GM12874 (cell line): ENCODE measurements at regions not wholly inside any gene's neighbourhood (a gene's known extent, or its start where the extent isn't known, plus 50 kb on each side); places are given as distances from the start of the nearest gene placed in this dataset.

ENCODE experiments used
- CTCF ChIP-seq: IDR thresholded peaks from 2 replicates; pipeline ENCODE4 v1.5.1; 2011; ENCODE audit warnings: low read depth, mild to moderate bottlenecking, control low read depth, low read length, moderate library complexity; ENCODE audit not compliant: insufficient read depth

- no peak for TF ChIP-seq CTCF
Measured at GRCh38 chr2:116162395-116162794, 1652.1 kb upstream of the DDX18 start.

DNA sequence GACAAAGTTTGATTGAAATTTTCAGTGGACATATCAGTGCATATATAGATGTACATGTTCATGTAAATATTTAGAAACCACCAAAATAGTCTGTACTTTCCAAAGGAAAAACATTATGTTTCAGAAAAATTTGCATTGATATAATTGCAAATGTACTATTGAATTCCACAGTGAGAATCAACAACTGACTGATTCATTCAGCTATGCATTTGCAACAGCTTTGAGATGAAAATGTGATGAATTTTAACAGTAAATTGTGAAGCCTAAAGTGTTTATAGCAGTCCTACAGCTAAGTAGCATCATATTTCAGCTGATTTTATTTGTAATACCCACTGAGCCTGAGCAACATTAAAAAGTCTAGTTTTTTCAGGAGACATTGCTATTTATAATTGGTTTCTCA is 1647.4 kb upstream of the DDX18 start:
- TF ChIP-seq CTCF = no peak

GRCh38 chr2:116180072-116180471 is 1634.4 kb upstream of the DDX18 start:
- no peak for TF ChIP-seq CTCF

DNA sequence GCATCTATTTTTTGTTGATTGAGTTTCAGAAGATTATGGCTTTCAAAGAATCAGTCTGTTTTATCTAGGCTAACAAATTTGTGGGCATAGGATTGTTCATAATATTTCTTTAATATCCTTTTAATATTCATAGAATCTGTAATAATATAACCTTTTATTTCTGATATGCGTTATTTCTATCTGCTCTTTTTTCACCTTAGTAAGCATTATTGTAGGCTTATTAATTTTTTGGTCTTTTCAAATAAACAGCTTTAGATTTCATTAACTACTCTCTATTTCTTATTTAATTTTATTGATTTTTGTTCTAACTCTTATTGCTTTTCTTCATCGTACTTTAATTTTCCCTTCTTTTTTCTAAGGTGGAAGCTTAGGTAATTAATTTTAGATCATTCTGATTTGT is 1614.4 kb upstream of the DDX18 start:
- TF ChIP-seq CTCF = no peak

DNA sequence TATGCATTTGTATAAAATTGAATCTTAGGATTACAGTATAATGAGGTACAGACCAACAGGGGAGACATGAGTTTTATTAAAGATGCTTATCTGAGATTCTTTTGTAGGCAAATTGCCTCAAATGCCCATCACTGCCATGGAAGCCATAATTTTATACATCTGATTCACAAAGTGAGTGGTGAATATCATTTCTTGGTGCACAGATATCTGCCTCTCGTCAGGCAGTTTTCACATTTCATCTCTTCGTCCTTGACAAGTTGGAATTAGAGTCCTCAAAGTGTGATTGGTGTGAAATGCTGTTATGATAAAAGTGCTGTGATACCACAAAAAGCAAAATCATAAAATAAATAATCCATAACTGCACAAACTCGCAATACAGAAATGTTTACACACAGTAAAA is 1602.8 kb upstream of the DDX18 start:
- TF ChIP-seq CTCF = no peak

DNA sequence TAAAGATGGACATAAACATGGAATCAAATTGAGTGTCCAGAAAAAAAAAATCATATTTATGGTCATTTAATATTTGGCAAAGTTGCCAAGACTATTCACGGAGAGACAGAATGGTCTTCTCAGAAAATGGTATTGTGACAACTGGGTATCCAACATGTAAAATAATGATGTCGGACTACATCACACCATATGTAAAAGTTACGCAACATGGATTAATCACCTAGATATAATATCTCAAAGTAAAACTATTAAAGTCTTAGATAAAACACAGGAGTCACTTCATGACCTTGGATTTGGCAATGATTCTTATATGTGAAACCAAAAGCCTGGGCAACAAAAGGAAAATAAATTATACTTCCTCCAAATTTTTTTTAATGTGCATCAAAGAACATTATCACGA is 1591.7 kb upstream of the DDX18 start:
- no peak for TF ChIP-seq CTCF

- TF ChIP-seq CTCF = no peak
Measured at GRCh38 chr2:116223912-116224311, 1590.6 kb upstream of the DDX18 start.

DNA sequence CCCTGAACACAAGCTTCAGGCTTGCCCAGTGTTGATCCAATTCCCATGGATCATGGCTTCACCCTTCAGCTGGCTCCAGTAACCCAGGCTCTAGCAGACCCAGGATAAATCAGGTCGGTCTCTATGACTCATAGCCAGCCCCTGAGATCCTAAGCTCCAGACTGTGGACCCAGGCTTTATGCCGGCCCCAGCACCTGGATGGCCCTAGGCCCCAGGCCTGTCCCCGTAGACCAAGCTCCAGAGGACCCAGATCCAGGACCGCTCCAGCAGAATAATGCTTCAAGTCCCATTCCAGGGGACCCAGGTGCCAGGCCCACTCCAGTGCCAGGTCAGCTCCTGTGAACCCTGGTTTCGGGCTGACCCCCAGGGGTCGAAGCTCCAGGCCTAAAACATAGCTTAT is 1589.9 kb upstream of the DDX18 start:
- TF ChIP-seq CTCF = no peak
